WTC11 (cell line): ENCODE measurements at regions not wholly inside any gene's neighbourhood (a gene's known extent, or its start where the extent isn't known, plus 50 kb on each side); places are given as distances from the start of the nearest gene placed in this dataset.

Experiments used
- ATAC-seq: fragments of 200-7000 bp; cut with Tn5 transposase; 2 replicates; pipeline ENCODE4 v1.10.0; 2021; ENCODE audit warnings: mild to moderate bottlenecking, moderate library complexity
- CTCF ChIA-PET: fragments of 300-600 bp; sonication (Branson Sonifier 250); formaldehyde crosslinking; loops from one replicate; lab custom pipeline; 2021; ENCODE audit warnings: antibody characterized with exemption; lab: Charles Lee
- POLR2A ChIA-PET: fragments of 350-600 bp; sonication (Branson Sonifier 250); formaldehyde crosslinking; loops from one replicate; lab custom pipeline; 2021; ENCODE audit warnings: antibody characterized with exemption; lab: Charles Lee
- DNase-seq: peaks from one replicate; pipeline ENCODE4 v3.0.0; 2021; ENCODE audit warnings: low spot score
- H3K27ac Mint-ChIP-seq: 2 replicates; pipeline ENCODE4 v1.8.0; 2021; ENCODE audit warnings: mixed read lengths
- H3K27me3 Mint-ChIP-seq: 2 replicates; pipeline ENCODE4 v1.8.0; 2021; ENCODE audit warnings: low read depth, mild to moderate bottlenecking, moderate library complexity, mixed read lengths
- H3K36me3 Mint-ChIP-seq: 2 replicates; pipeline ENCODE4 v1.8.0; 2021; ENCODE audit warnings: mixed read lengths
- H3K4me1 Mint-ChIP-seq: 2 replicates; pipeline ENCODE4 v1.8.0; 2022; ENCODE audit warnings: mixed read lengths
- H3K4me3 Mint-ChIP-seq: 2 replicates; pipeline ENCODE4 v1.8.0; 2021; ENCODE audit warnings: mild to moderate bottlenecking, moderate library complexity, mixed read lengths
- H3K9me3 Mint-ChIP-seq: 2 replicates; pipeline ENCODE4 v1.8.0; 2021; ENCODE audit warnings: mixed read lengths
- CTCF ChIP-seq: fragments of 200-600 bp; IDR thresholded peaks from 2 replicates; pipeline ENCODE4 v1.8.0; 2022; ENCODE audit warnings: antibody characterized with exemption
- E2F5 ChIP-seq: sonication (generic); formaldehyde crosslinking; IDR thresholded peaks from 2 replicates; pipeline ENCODE4 v1.8.1; 2022; ENCODE audit warnings: mild to moderate bottlenecking, moderate library complexity, missing genetic modification reagents
- EMX1 ChIP-seq: fragments of 250-450 bp; sonication (Bioruptor Pico); IDR thresholded peaks from 2 replicates; pipeline ENCODE4 v1.8.0; 2021; ENCODE audit warnings: mild to moderate bottlenecking
- FOXJ3 ChIP-seq: sonication (generic); formaldehyde crosslinking; IDR thresholded peaks from 2 replicates; pipeline ENCODE4 v1.9.0; 2021; ENCODE audit warnings: missing genetic modification reagents, mild to moderate bottlenecking, borderline replicate concordance
- GTF2I ChIP-seq: fragments of 250-450 bp; sonication (Bioruptor Pico); conservative IDR thresholded peaks from 2 replicates; pipeline ENCODE4 v1.4.0; 2021; ENCODE audit warnings: mild to moderate bottlenecking
- HMGA2 ChIP-seq: fragments of 250-450 bp; sonication (Bioruptor Pico); IDR thresholded peaks from 2 replicates; pipeline ENCODE4 v1.4.0; 2021; ENCODE audit warnings: mild to moderate bottlenecking, moderate library complexity
- MYBL2 ChIP-seq: sonication (generic); formaldehyde crosslinking; IDR thresholded peaks from 2 replicates; pipeline ENCODE4 v1.8.1; 2023; ENCODE audit warnings: mild to moderate bottlenecking, moderate library complexity, missing genetic modification reagents
- PRRX2 ChIP-seq: fragments of 250-450 bp; sonication (Bioruptor Pico); IDR thresholded peaks from 2 replicates; pipeline ENCODE4 v1.8.0; 2021; ENCODE audit warnings: mild to moderate bottlenecking
- TEAD1 ChIP-seq: sonication (generic); formaldehyde crosslinking; IDR thresholded peaks from 2 replicates; pipeline ENCODE4 v1.8.0; 2022; ENCODE audit warnings: mild to moderate bottlenecking, missing genetic modification reagents
- TP53 ChIP-seq: sonication (generic); formaldehyde crosslinking; IDR thresholded peaks from 2 replicates; pipeline ENCODE4 v1.8.1; 2023; ENCODE audit warnings: mild to moderate bottlenecking, missing genetic modification reagents
- USF1 ChIP-seq: sonication (generic); formaldehyde crosslinking; IDR thresholded peaks from 2 replicates; pipeline ENCODE4 v1.8.0; 2022; ENCODE audit warnings: mild to moderate bottlenecking, missing genetic modification reagents
- ZNF263 ChIP-seq: sonication (generic); formaldehyde crosslinking; IDR thresholded peaks from 2 replicates; pipeline ENCODE4 v1.8.1; 2022; ENCODE audit warnings: low read depth, mild to moderate bottlenecking, moderate library complexity, missing genetic modification reagents
- TF ChIP-seq, protein P1 (sequence below): sonication (generic); formaldehyde crosslinking; IDR thresholded peaks from 2 replicates; pipeline ENCODE4 v1.8.1; 2023; ENCODE audit warnings: mild to moderate bottlenecking, moderate library complexity, missing genetic modification reagents
- TF ChIP-seq, protein P2 (sequence below): sonication (generic); formaldehyde crosslinking; conservative IDR thresholded peaks from 2 replicates; pipeline ENCODE4 v1.8.1; 2023; ENCODE audit warnings: mild to moderate bottlenecking, low read depth, missing genetic modification reagents, moderate library complexity
- TF ChIP-seq, protein P3 (sequence below): sonication (generic); formaldehyde crosslinking; IDR thresholded peaks from 2 replicates; pipeline ENCODE4 v1.8.1; 2023; ENCODE audit warnings: mild to moderate bottlenecking, missing genetic modification reagents, moderate library complexity
- TF ChIP-seq, protein P4 (sequence below): sonication (generic); formaldehyde crosslinking; IDR thresholded peaks from 2 replicates; pipeline ENCODE4 v1.8.1; 2023; ENCODE audit warnings: mild to moderate bottlenecking, missing genetic modification reagents, moderate library complexity
- TF ChIP-seq, protein P5 (sequence below): sonication (generic); formaldehyde crosslinking; IDR thresholded peaks from 2 replicates; pipeline ENCODE4 v1.8.1; 2023; ENCODE audit warnings: mild to moderate bottlenecking, missing genetic modification reagents
- TF ChIP-seq, protein P6 (sequence below): sonication (generic); formaldehyde crosslinking; IDR thresholded peaks from 2 replicates; pipeline ENCODE4 v1.8.1; 2022; ENCODE audit warnings: low read depth, mild to moderate bottlenecking, moderate library complexity, missing genetic modification reagents, borderline replicate concordance

DNA sequence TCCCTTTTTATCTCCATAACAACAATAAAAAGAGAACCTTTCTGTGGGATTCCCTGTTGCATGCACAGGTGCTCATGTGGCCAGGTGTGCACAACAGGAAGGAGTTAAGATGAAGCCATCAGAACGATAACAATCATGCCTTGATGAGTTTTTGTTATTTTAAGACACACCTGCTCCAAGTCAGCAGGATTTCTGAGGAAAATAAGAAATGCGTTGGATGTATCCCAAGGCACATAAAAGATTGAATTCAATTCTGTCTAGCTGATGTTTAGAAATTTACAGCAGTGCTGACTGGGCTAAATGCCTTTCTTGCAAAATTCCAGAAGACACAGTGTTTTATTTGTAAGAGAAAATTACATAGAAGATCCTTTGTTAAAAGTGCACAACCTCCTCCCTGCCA, 1678.2 kb downstream of the ARAP2 start (continued):
- TF ChIP-seq CTCF (no peak), ZNF263 (CRISPR knock-in tag) (no peak), TP53 (CRISPR knock-in tag) (no peak), HMGA2 (CRISPR knock-in tag) (no peak), USF1 (CRISPR knock-in tag) (no peak), FOXJ3 (CRISPR knock-in tag) (no peak), GTF2I (CRISPR knock-in tag) (no peak)
- TF ChIP-seq, protein P1, sequence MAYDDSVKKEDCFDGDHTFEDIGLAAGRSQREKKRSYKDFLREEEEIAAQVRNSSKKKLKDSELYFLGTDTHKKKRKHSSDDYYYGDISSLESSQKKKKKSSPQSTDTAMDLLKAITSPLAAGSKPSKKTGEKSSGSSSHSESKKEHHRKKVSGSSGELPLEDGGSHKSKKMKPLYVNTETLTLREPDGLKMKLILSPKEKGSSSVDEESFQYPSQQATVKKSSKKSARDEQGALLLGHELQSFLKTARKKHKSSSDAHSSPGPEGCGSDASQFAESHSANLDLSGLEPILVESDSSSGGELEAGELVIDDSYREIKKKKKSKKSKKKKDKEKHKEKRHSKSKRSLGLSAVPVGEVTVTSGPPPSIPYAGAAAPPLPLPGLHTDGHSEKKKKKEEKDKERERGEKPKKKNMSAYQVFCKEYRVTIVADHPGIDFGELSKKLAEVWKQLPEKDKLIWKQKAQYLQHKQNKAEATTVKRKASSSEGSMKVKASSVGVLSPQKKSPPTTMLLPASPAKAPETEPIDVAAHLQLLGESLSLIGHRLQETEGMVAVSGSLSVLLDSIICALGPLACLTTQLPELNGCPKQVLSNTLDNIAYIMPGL (CRISPR knock-in tag): no peak
- TF ChIP-seq, protein P2, sequence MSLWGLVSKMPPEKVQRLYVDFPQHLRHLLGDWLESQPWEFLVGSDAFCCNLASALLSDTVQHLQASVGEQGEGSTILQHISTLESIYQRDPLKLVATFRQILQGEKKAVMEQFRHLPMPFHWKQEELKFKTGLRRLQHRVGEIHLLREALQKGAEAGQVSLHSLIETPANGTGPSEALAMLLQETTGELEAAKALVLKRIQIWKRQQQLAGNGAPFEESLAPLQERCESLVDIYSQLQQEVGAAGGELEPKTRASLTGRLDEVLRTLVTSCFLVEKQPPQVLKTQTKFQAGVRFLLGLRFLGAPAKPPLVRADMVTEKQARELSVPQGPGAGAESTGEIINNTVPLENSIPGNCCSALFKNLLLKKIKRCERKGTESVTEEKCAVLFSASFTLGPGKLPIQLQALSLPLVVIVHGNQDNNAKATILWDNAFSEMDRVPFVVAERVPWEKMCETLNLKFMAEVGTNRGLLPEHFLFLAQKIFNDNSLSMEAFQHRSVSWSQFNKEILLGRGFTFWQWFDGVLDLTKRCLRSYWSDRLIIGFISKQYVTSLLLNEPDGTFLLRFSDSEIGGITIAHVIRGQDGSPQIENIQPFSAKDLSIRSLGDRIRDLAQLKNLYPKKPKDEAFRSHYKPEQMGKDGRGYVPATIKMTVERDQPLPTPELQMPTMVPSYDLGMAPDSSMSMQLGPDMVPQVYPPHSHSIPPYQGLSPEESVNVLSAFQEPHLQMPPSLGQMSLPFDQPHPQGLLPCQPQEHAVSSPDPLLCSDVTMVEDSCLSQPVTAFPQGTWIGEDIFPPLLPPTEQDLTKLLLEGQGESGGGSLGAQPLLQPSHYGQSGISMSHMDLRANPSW (CRISPR knock-in tag): no peak
- TF ChIP-seq, protein P3, sequence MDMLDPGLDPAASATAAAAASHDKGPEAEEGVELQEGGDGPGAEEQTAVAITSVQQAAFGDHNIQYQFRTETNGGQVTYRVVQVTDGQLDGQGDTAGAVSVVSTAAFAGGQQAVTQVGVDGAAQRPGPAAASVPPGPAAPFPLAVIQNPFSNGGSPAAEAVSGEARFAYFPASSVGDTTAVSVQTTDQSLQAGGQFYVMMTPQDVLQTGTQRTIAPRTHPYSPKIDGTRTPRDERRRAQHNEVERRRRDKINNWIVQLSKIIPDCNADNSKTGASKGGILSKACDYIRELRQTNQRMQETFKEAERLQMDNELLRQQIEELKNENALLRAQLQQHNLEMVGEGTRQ (CRISPR knock-in tag): no peak
- TF ChIP-seq, protein P4, sequence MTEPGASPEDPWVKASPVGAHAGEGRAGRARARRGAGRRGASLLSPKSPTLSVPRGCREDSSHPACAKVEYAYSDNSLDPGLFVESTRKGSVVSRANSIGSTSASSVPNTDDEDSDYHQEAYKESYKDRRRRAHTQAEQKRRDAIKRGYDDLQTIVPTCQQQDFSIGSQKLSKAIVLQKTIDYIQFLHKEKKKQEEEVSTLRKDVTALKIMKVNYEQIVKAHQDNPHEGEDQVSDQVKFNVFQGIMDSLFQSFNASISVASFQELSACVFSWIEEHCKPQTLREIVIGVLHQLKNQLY (CRISPR knock-in tag): no peak

DNA sequence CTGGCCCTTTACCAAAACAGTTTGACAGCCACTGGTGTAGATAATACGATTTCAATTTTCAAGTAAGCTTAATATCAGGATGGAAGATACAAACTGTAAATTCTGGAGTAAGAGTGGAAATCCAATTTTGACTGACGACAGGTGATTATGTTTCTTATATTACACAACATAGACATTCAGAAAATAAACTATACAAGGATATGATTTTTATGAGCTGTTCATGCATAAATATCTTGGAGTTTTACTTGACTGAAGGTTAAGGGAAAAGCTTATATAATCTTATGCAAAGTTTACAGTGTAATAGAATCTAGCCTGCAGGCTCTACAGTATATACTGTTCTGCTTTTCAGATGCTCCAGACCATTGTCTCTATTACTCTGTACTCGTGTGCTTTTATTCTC, 1672.3 kb downstream of the ARAP2 start:
- POLR2A ChIA-PET: no interaction called here
- Mint-ChIP-seq H3K4me3 (no peak overlapping the region), H3K27ac (no peak overlapping the region), H3K27me3 (no peaks in the 10 kb centered on the region)
- TF ChIP-seq FOXJ3 (CRISPR knock-in tag) (no peak), PRRX2 (no peak), HMGA2 (CRISPR knock-in tag) (no peak), EMX1 (no peak)
- TF ChIP-seq, all 79 proteins: peak for 0
- CTCF ChIA-PET: no interaction called here
- ATAC-seq (no peak), DNase-seq (no peak)
- no peaks in the 10 kb centered on the region for H3K36me3 Mint-ChIP-seq
- peaks cover 8% of the 10 kb centered on the region for H3K4me1 Mint-ChIP-seq
- no peaks in the 10 kb centered on the region for H3K9me3 Mint-ChIP-seq

- Mint-ChIP-seq H3K27ac (no peak overlapping the region), H3K36me3 (no peaks in the 10 kb centered on the region), H3K9me3 (no peaks in the 10 kb centered on the region), H3K4me1 (peaks cover 17% of the 10 kb centered on the region), H3K27me3 (no peaks in the 10 kb centered on the region), H3K4me3 (no peak overlapping the region)
- TF ChIP-seq PRRX2: no peak
- TF ChIP-seq, protein P5, sequence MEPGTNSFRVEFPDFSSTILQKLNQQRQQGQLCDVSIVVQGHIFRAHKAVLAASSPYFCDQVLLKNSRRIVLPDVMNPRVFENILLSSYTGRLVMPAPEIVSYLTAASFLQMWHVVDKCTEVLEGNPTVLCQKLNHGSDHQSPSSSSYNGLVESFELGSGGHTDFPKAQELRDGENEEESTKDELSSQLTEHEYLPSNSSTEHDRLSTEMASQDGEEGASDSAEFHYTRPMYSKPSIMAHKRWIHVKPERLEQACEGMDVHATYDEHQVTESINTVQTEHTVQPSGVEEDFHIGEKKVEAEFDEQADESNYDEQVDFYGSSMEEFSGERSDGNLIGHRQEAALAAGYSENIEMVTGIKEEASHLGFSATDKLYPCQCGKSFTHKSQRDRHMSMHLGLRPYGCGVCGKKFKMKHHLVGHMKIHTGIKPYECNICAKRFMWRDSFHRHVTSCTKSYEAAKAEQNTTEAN (CRISPR knock-in tag): no peak
- TF ChIP-seq, protein P6, sequence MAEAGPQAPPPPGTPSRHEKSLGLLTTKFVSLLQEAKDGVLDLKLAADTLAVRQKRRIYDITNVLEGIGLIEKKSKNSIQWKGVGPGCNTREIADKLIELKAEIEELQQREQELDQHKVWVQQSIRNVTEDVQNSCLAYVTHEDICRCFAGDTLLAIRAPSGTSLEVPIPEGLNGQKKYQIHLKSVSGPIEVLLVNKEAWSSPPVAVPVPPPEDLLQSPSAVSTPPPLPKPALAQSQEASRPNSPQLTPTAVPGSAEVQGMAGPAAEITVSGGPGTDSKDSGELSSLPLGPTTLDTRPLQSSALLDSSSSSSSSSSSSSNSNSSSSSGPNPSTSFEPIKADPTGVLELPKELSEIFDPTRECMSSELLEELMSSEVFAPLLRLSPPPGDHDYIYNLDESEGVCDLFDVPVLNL (CRISPR knock-in tag): no peak
- no peak for TF ChIP-seq E2F5
- TF ChIP-seq, protein P2 (CRISPR knock-in tag): no peak
- TF ChIP-seq TEAD1: no peak
- TF ChIP-seq MYBL2 (CRISPR knock-in tag): no peak
- CTCF ChIA-PET: no interaction called here
- DNase-seq (no peak), ATAC-seq (no peak)
- POLR2A ChIA-PET: no interaction called here
Measured at GRCh38 chr4:34615315-34615714, 1629.0 kb downstream of the ARAP2 start.
